BJ (cell line): ENCODE measurements at regions not wholly inside any gene's neighbourhood (a gene's known extent, or its start where the extent isn't known, plus 50 kb on each side); places are given as distances from the start of the nearest gene placed in this dataset.

ENCODE experiments used
- CTCF ChIA-PET: fragments of 350-600 bp; formaldehyde crosslinking; extraction: SDS; loops from one replicate; lab custom pipeline; 2021; ENCODE audit warnings: antibody characterized with exemption, inconsistent platforms; lab: Yijun Ruan, JAX
- POLR2A ChIA-PET: fragments of 300-600 bp; sonication (Branson Sonifier 250); formaldehyde crosslinking; extraction: SDS; loops from one replicate; lab custom pipeline; 2021; ENCODE audit warnings: antibody characterized with exemption; lab: Charles Lee
- DNase-seq: peaks from one replicate; pipeline ENCODE4 v3.0.0-alpha.2; 2011; ENCODE audit warnings: low read depth
- H3K27me3 ChIP-seq: 2 replicates; pipeline ENCODE4 v1.6.0; 2011; ENCODE audit warnings: low read length; ENCODE audit not compliant: control insufficient read depth, insufficient read depth
- H3K36me3 ChIP-seq: 2 replicates; pipeline ENCODE4 v1.5.1; 2011; ENCODE audit warnings: low read length; ENCODE audit not compliant: control insufficient read depth, insufficient read depth
- H3K4me3 ChIP-seq: 2 replicates; pipeline ENCODE4 v1.5.1; 2011; ENCODE audit warnings: low read depth, mild to moderate bottlenecking, control low read depth, low read length
- TF ChIP-seq, protein P1 (sequence below): IDR thresholded peaks from 2 replicates; pipeline ENCODE4 v1.5.1; 2011; ENCODE audit warnings: low read depth, mild to moderate bottlenecking, control low read depth, inconsistent platforms, low read length, moderate library complexity; ENCODE audit not compliant: insufficient read depth

DNA sequence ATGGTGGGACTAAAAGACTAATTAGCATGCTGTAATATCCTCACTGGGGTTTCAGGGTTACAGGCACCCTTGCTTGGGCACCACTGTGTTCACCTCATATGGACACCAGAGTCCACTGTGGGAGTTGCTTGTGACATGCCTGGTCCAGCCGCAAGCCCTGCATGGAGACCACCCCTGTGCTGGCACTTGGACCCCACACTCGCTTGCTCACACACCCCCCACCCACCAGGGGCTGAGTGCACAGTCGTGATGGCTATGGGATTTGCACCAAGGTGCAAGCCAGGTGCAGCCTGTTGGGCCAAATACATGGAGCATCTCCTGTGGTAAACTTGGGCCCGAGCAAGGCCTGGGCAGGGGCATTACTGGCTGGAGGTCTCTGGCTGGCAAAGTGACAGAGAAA, 129.1 kb downstream of the SYT10 start:
- no peak overlapping the region for H3K4me3 ChIP-seq
- ChIA-PET CTCF (no interaction called here), POLR2A (no interaction called here)
- TF ChIP-seq, protein P1, sequence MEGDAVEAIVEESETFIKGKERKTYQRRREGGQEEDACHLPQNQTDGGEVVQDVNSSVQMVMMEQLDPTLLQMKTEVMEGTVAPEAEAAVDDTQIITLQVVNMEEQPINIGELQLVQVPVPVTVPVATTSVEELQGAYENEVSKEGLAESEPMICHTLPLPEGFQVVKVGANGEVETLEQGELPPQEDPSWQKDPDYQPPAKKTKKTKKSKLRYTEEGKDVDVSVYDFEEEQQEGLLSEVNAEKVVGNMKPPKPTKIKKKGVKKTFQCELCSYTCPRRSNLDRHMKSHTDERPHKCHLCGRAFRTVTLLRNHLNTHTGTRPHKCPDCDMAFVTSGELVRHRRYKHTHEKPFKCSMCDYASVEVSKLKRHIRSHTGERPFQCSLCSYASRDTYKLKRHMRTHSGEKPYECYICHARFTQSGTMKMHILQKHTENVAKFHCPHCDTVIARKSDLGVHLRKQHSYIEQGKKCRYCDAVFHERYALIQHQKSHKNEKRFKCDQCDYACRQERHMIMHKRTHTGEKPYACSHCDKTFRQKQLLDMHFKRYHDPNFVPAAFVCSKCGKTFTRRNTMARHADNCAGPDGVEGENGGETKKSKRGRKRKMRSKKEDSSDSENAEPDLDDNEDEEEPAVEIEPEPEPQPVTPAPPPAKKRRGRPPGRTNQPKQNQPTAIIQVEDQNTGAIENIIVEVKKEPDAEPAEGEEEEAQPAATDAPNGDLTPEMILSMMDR, result no peak
- DNase-seq, result no peak
- H3K27me3 ChIP-seq, result no peaks in the 10 kb centered on the region
- H3K36me3 ChIP-seq, result no peaks in the 10 kb centered on the region

DNA sequence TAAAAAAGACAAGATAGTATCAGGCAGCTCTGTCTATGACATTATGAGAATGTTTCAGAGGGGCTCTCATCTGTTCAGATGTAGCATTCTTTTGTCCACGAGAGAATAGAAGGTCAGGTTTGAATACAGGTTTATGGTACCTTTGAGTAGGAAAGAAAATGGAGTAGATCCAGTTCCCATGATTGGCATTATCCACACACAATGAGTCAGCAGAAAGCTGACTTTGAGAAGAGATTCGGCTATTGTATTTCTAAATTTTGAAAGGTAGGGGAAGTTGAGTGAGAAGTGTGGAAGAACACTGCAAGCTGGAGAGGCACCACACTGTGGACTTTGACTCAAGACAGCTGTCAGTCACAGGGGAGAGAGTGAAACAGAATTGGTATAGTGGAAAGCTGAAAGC, 135.4 kb downstream of the SYT10 start:
- no peaks in the 10 kb centered on the region for H3K27me3 ChIP-seq
- no peaks in the 10 kb centered on the region for H3K36me3 ChIP-seq
- ChIA-PET POLR2A (no interaction called here), CTCF (no interaction called here)
- H3K4me3 ChIP-seq, result no peak overlapping the region
- no peak for DNase-seq
- TF ChIP-seq, protein P1, result no peak

DNA sequence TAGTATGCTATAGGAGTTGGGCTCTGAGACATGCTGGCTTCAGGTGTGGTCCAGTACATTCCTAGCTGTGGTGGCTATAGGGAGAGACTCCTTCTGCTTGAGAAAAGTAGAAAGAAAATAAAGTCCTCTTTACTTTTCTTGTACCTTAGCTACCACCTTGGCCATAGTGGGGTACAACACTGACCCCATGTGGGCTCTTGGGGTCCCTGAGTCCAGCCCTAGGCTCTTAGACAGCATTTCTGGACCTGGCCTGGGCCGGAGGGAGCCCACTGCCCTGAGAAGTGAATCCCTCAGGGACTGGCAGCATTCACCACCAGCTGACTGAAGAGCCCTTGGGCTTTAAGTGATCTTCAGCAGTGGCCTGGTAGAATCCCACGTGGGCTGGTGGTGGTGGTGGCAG, 143.1 kb downstream of the SYT10 start:
- no peaks in the 10 kb centered on the region for H3K27me3 ChIP-seq
- CTCF ChIA-PET, result no interaction called here
- TF ChIP-seq, protein P1, result no peak
- no peak for DNase-seq
- no peaks in the 10 kb centered on the region for H3K36me3 ChIP-seq
- no peak overlapping the region for H3K4me3 ChIP-seq
- POLR2A ChIA-PET, result no interaction called here

DNA sequence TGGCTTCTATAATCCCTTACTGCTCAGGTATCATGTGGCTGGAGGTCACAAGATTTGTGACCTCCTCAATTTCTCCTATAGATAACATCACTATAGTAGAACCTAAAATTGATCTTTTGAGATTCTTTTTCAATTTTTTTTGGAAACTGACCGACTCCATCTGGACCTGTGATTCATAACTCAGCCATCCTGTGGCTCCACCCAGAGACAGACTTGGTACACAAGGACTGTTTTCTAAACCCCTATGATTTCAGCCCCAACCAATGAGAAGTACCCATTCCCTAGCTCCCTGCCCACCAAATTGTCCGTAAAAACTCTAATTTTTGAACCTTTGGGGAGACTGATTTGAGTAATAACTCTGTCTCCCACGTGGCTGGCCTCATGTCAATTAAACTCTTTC, 148.9 kb downstream of the SYT10 start:
- TF ChIP-seq, protein P1, result no peak
- DNase-seq, result no peak
- Histone ChIP-seq H3K36me3 (no peaks in the 10 kb centered on the region), H3K4me3 (no peak overlapping the region), H3K27me3 (no peaks in the 10 kb centered on the region)
- ChIA-PET POLR2A (interaction anchor here (0.6 kb wide), 1 partner anchor 464 kb away, joined by 3 read pairs; no protein-coding TSS in a partner anchor), CTCF (no interaction called here)

DNA sequence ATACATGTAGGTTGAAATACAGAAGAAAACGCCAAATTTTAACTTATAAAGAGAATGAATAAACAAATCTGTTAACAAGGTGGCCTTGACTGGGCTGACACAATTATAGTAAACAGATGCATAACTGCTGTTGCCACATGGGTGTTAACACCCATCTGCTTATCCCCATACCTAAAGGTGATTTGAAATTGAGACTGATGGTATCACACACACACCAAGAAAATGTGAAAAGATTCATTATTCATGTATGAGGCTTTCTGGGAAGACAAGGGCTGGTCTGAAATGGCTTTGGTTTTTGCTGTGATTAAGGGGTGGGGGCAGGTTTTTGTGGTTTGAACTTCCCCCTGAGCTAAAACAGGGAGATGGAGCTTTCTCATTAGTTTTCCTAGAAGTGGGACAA, 156.6 kb downstream of the SYT10 start:
- TF ChIP-seq, protein P1, result no peak
- H3K36me3 ChIP-seq, result no peaks in the 10 kb centered on the region
- no peaks in the 10 kb centered on the region for H3K27me3 ChIP-seq
- no peak for DNase-seq
- ChIA-PET CTCF (no interaction called here), POLR2A (no interaction called here)
- H3K4me3 ChIP-seq, result no peak overlapping the region
